H9 (cell line): ENCODE measurements at regions not wholly inside any gene's neighbourhood (a gene's known extent, or its start where the extent isn't known, plus 50 kb on each side); places are given as distances from the start of the nearest gene placed in this dataset.

ENCODE experiments used
- DNase-seq: peaks from one replicate; pipeline ENCODE4 v3.0.0-alpha.2; 2017
- H2AFZ ChIP-seq: one replicate; pipeline ENCODE4 v1.6.1; 2013; ENCODE audit warnings: mild to moderate bottlenecking, low read length, control low read depth, moderate library complexity
- H2AK5ac ChIP-seq: 2 replicates; pipeline ENCODE4 v1.6.1; 2013; ENCODE audit warnings: low read length, control low read depth, mixed read lengths; ENCODE audit not compliant: insufficient read length
- H2BK120ac ChIP-seq: one replicate; pipeline ENCODE4 v1.6.1; 2013; ENCODE audit warnings: low read depth, mild to moderate bottlenecking, low read length, control low read depth, inconsistent platforms; ENCODE audit not compliant: poor library complexity, severe bottlenecking
- H2BK12ac ChIP-seq: 2 replicates; pipeline ENCODE4 v1.6.1; 2013; ENCODE audit warnings: low read length, control low read depth, mixed read lengths, low read depth; ENCODE audit not compliant: insufficient read length
- H2BK15ac ChIP-seq: 2 replicates; pipeline ENCODE4 v1.6.1; 2013; ENCODE audit warnings: low read depth, low read length, control low read depth
- H2BK20ac ChIP-seq: one replicate; pipeline ENCODE4 v1.6.1; 2013; ENCODE audit warnings: low read depth, mild to moderate bottlenecking, low read length, control low read depth, inconsistent platforms; ENCODE audit not compliant: poor library complexity, severe bottlenecking
- H2BK5ac ChIP-seq: 2 replicates; pipeline ENCODE4 v1.6.1; 2013; ENCODE audit warnings: low read length, control low read depth, mixed read lengths; ENCODE audit not compliant: insufficient read length
- H3K14ac ChIP-seq: 2 replicates; pipeline ENCODE4 v1.6.1; 2013; ENCODE audit warnings: low read length, control low read depth; ENCODE audit not compliant: insufficient read depth
- H3K18ac ChIP-seq: 2 replicates; pipeline ENCODE4 v1.6.1; 2013; ENCODE audit warnings: low read depth, mild to moderate bottlenecking, mixed read lengths, low read length, control low read depth; ENCODE audit not compliant: insufficient read length
- H3K23ac ChIP-seq: 2 replicates; pipeline ENCODE4 v1.6.1; 2013; ENCODE audit warnings: low read length, control low read depth, mixed read lengths, low read depth; ENCODE audit not compliant: insufficient read length
- H3K23me2 ChIP-seq: 2 replicates; pipeline ENCODE4 v1.6.1; 2013; ENCODE audit warnings: low read depth, mild to moderate bottlenecking, mixed read lengths, low read length, control low read depth; ENCODE audit not compliant: insufficient read length, poor library complexity, severe bottlenecking
- H3K27ac ChIP-seq: 2 replicates; pipeline ENCODE4 v1.5.1; 2013; ENCODE audit warnings: low read length, control low read depth, mixed read lengths, low read depth; ENCODE audit not compliant: insufficient read length
- H3K27me3 ChIP-seq: 2 replicates; pipeline ENCODE4 v1.6.1; 2013; ENCODE audit warnings: low read length, control low read depth, inconsistent platforms; ENCODE audit not compliant: insufficient read depth
- H3K4ac ChIP-seq: 2 replicates; pipeline ENCODE4 v1.6.1; 2013; ENCODE audit warnings: low read depth, mild to moderate bottlenecking, control low read depth, inconsistent platforms, low read length, moderate library complexity
- H3K4me1 ChIP-seq: 2 replicates; pipeline ENCODE4 v1.6.1; 2013; ENCODE audit warnings: low read length, control low read depth, inconsistent platforms; ENCODE audit not compliant: insufficient read depth
- H3K4me2 ChIP-seq: 2 replicates; pipeline ENCODE4 v1.6.1; 2013; ENCODE audit warnings: low read length, control low read depth, mixed read lengths; ENCODE audit not compliant: insufficient read length, insufficient read depth
- H3K56ac ChIP-seq: 2 replicates; pipeline ENCODE4 v1.6.1; 2013; ENCODE audit warnings: low read depth, mild to moderate bottlenecking, mixed read lengths, low read length, control low read depth; ENCODE audit not compliant: insufficient read length
- H3K79me1 ChIP-seq: 2 replicates; pipeline ENCODE4 v1.6.1; 2013; ENCODE audit warnings: low read depth, mild to moderate bottlenecking, moderate library complexity, low read length, control low read depth, inconsistent platforms; ENCODE audit not compliant: insufficient read depth, poor library complexity, severe bottlenecking
- H3K79me2 ChIP-seq: 2 replicates; pipeline ENCODE4 v1.6.1; 2013; ENCODE audit warnings: low read length, control low read depth, inconsistent platforms; ENCODE audit not compliant: insufficient read depth
- H3K9ac ChIP-seq: 2 replicates; pipeline ENCODE4 v1.6.1; 2013; ENCODE audit warnings: low read length, control low read depth, mixed read lengths; ENCODE audit not compliant: insufficient read length; ENCODE audit errors: extremely low read depth
- H3K9me3 ChIP-seq: one replicate; pipeline ENCODE4 v1.6.1; 2013; ENCODE audit warnings: low read depth, low read length, inconsistent platforms; ENCODE audit not compliant: control insufficient read depth
- H3T11ph ChIP-seq: one replicate; pipeline ENCODE4 v1.6.1; 2013; ENCODE audit warnings: mild to moderate bottlenecking, low read length, control low read depth, inconsistent platforms
- H4K20me1 ChIP-seq: one replicate; pipeline ENCODE4 v1.6.1; 2013; ENCODE audit not compliant: control insufficient read depth, insufficient read length, insufficient read depth
- H4K5ac ChIP-seq: 2 replicates; pipeline ENCODE4 v1.6.1; 2013; ENCODE audit warnings: low read depth, mild to moderate bottlenecking, mixed read lengths, low read length, control low read depth; ENCODE audit not compliant: insufficient read length
- H4K8ac ChIP-seq: replicated peaks from 2 replicates; pipeline ENCODE4 v1.6.1; 2013; ENCODE audit warnings: low read length, control low read depth, mixed read lengths, low read depth; ENCODE audit not compliant: insufficient read length
- H4K91ac ChIP-seq: 2 replicates; pipeline ENCODE4 v1.6.1; 2013; ENCODE audit warnings: low read depth, mild to moderate bottlenecking, moderate library complexity, mixed read lengths, low read length, control low read depth; ENCODE audit not compliant: insufficient read length
- H3K27ac Mint-ChIP-seq, 3 experiments: 2 replicates in 2 of 3; 3 replicates in 1 of 3; pipeline ENCODE4 v1.8.0; 2020 to 2021; ENCODE audit warnings: mixed read lengths in 3 of 3, mild to moderate bottlenecking in 1 of 3, moderate library complexity in 1 of 3
- H3K27me3 Mint-ChIP-seq: 2 replicates; pipeline ENCODE4 v1.8.0; 2021; ENCODE audit warnings: low read depth, mild to moderate bottlenecking, moderate library complexity, mixed read lengths
- H3K36me3 Mint-ChIP-seq, 3 experiments: 2 replicates in 2 of 3; 3 replicates in 1 of 3; pipeline ENCODE4 v1.8.0; 2020 to 2021; ENCODE audit warnings: low read depth in 3 of 3, mixed read lengths in 3 of 3; ENCODE audit not compliant: insufficient read depth in 1 of 3
- H3K4me1 Mint-ChIP-seq, 2 experiments: 2 replicates each; pipeline ENCODE4 v1.8.0; 2020; ENCODE audit warnings: mixed read lengths in 2 of 2
- H3K4me3 Mint-ChIP-seq, 2 experiments: 2 replicates in 1 of 2; 3 replicates in 1 of 2; pipeline ENCODE4 v1.8.0; 2020 to 2021; ENCODE audit warnings: mild to moderate bottlenecking in 2 of 2, mixed read lengths in 2 of 2, moderate library complexity in 1 of 2
- H3K9me3 Mint-ChIP-seq, 2 experiments: 2 replicates in 1 of 2; 3 replicates in 1 of 2; pipeline ENCODE4 v1.8.0; 2020; ENCODE audit warnings: mild to moderate bottlenecking in 2 of 2, mixed read lengths in 2 of 2, moderate library complexity in 1 of 2
- CTCF ChIP-seq: fragments of 200-600 bp; sonication (generic); conservative IDR thresholded peaks from 3 replicates; pipeline ENCODE4 v1.8.0; 2021; ENCODE audit warnings: antibody characterized with exemption, mild to moderate bottlenecking
- WGBS: extraction: QIAGEN DNeasy Blood & Tissue Kit; methylation state at CpG from one replicate; pipeline ENCODE4 v1.1.7; 2013; ENCODE audit warnings: missing lambda C conversion rate, low lambda C conversion rate, mixed read lengths; ENCODE audit not compliant: insufficient read length; ENCODE audit errors: extremely low coverage; 5-methylcytosine and 5-hydroxymethylcytosine counted together

GRCh38 chr5:1737790-1738405 is 61.7 kb downstream of the MRPL36 start:
- no peak overlapping the region for H4K91ac ChIP-seq

More at GRCh38 chr5:1737790-1738405, 61.7 kb downstream of the MRPL36 start:
- no peaks in the 10 kb centered on the region for H4K20me1 ChIP-seq
- H3K9ac ChIP-seq: no peak overlapping the region
- H3K18ac ChIP-seq: no peak overlapping the region
- no peak overlapping the region for H3T11ph ChIP-seq
- no peak overlapping the region for H2AK5ac ChIP-seq
- no peaks in the 10 kb centered on the region for H3K9me3 ChIP-seq
- DNase-seq: peak; percentile 39
- no peaks in the 10 kb centered on the region for H3K4me1 Mint-ChIP-seq
- no peak overlapping the region for H2BK5ac ChIP-seq
- H2BK20ac ChIP-seq: no peak overlapping the region
- H4K5ac ChIP-seq: no peak overlapping the region
- H3K27me3 Mint-ChIP-seq: peaks cover 24% of the 10 kb centered on the region
- no peak overlapping the region for H2BK15ac ChIP-seq
- no peaks in the 10 kb centered on the region for H3K27me3 ChIP-seq
- no peak overlapping the region for H2BK120ac ChIP-seq
- H4K8ac ChIP-seq: no peak overlapping the region
- no CpG with 5 or more reads among the region's 3 CpGs for WGBS
- no peak overlapping the region for H3K4ac ChIP-seq
- no peaks in the 10 kb centered on the region for H3K79me1 ChIP-seq
- H3K23ac ChIP-seq: no peak overlapping the region
- H2AFZ ChIP-seq: no peak overlapping the region
- peak; percentile 89 for TF ChIP-seq CTCF
- no peak overlapping the region for H3K27ac Mint-ChIP-seq
- peaks cover 0 to 4% (median 0%) of the 10 kb centered on the region in 3 experiments; a peak in 3 of 7 replicates for H3K36me3 Mint-ChIP-seq
- no peak overlapping the region for H3K4me2 ChIP-seq
- no peak overlapping the region for H2BK12ac ChIP-seq
- H3K4me3 Mint-ChIP-seq: no peak overlapping the region
- peaks cover 26 to 28% of the 10 kb centered on the region in 2 experiments for H3K9me3 Mint-ChIP-seq
- H3K79me2 ChIP-seq: no peaks in the 10 kb centered on the region
- H3K27ac ChIP-seq: no peak overlapping the region
- H3K56ac ChIP-seq: no peak overlapping the region
- H3K23me2 ChIP-seq: no peaks in the 10 kb centered on the region
- H3K4me1 ChIP-seq: no peaks in the 10 kb centered on the region
- no peak overlapping the region for H3K14ac ChIP-seq
